Right lobe of liver (tissue), 4 donors: ENCODE measurements at regions not wholly inside any gene's neighbourhood (a gene's known extent, or its start where the extent isn't known, plus 50 kb on each side); places are given as distances from the start of the nearest gene placed in this dataset.

Source experiments
- CTCF ChIP-seq, 4 donors: fragments of 200-600 bp in 3 of 4; fragments of 450-650 bp in 1 of 4; IDR thresholded peaks; one replicate each; pipeline versions ENCODE4 v1.5.1 to v1.8.0; 2016 to 2022; ENCODE audit warnings: antibody characterized with exemption in 4 of 4, mild to moderate bottlenecking in 2 of 4
- POLR2A ChIP-seq: fragments of 450-650 bp; IDR thresholded peaks from one replicate; pipeline ENCODE4 v1.6.1; 2017; ENCODE audit warnings: antibody characterized with exemption, mild to moderate bottlenecking
- donor health status: DM: no; HTN: no; CAD: no.
- donor health status: DM: no; HTN: no; CAD: no.
- donor health status: DM: no; HTN: yes; CAD: no.

GRCh38 chr1:13913396-13913795 lies 213.4 kb downstream of the PRDM2 start:
- no peak for TF ChIP-seq CTCF (IDR thresholded peaks at IDR 0.05)
- TF ChIP-seq POLR2A, result no peak
